A549 (cell line): ENCODE measurements at regions not wholly inside any gene's neighbourhood (a gene's known extent, or its start where the extent isn't known, plus 50 kb on each side); places are given as distances from the start of the nearest gene placed in this dataset.

ENCODE experiments used
- ATAC-seq, 2 experiments: fragments of 200-7000 bp in 1 of 2; fragments of >200 bp in 1 of 2; cut with Nextera tagmentation in 1 of 2; cut with Tn5 transposase in 1 of 2; 3 replicates each; pipeline versions ENCODE4 v1.8.0 to v1.9.1; 2018 to 2020; ENCODE audit warnings: mild to moderate bottlenecking in 1 of 2, moderate library complexity in 1 of 2
- CTCF ChIA-PET: fragments of 300-600 bp; sonication (Branson Sonifier 250); formaldehyde crosslinking; extraction: SDS; loops from one replicate; lab custom pipeline; 2021; ENCODE audit warnings: antibody characterized with exemption, inconsistent platforms; lab: Yijun Ruan, JAX
- POLR2A ChIA-PET: fragments of 350-600 bp; formaldehyde crosslinking; extraction: SDS; loops from one replicate; lab custom pipeline; 2021; ENCODE audit warnings: antibody characterized with exemption, inconsistent platforms; lab: Yijun Ruan, JAX
- DNase-seq, 2 experiments: peaks; one replicate each; pipeline versions ENCODE4 v3.0.0 to v3.0.0-alpha.2; 2011 to 2016; ENCODE audit warnings: low read depth in 1 of 2, low spot score in 1 of 2
- FAIRE-seq: peaks from 2 replicates; lab custom pipeline; 2011; peaks lifted over from hg19 to GRCh38; lab: Jason Lieb, UNC
- H3K27ac ChIP-seq, 2 experiments: fragments of >200 bp; sonication (Bioruptor Twin); formaldehyde crosslinking; 3 replicates each; pipeline ENCODE4 v1.5.1; 2016 to 2017
- H3K4me1 ChIP-seq: fragments of >200 bp; sonication (Bioruptor Twin); formaldehyde crosslinking; 3 replicates; pipeline ENCODE4 v1.6.1; 2016
- H3K4me2 ChIP-seq: fragments of >200 bp; sonication (Bioruptor Twin); formaldehyde crosslinking; 3 replicates; pipeline ENCODE4 v1.6.1; 2016
- H3K4me3 ChIP-seq: fragments of >200 bp; sonication (Bioruptor Twin); formaldehyde crosslinking; 3 replicates; pipeline ENCODE4 v1.5.1; 2016
- H3K9me3 ChIP-seq: fragments of >200 bp; sonication (Bioruptor Twin); formaldehyde crosslinking; 3 replicates; pipeline ENCODE4 v1.6.1; 2016
- ATOH8 ChIP-seq: fragments of 250-450 bp; sonication (Bioruptor Pico); IDR thresholded peaks from 2 replicates; pipeline ENCODE4 v1.5.0; 2020; ENCODE audit warnings: low read depth, mild to moderate bottlenecking, moderate library complexity
- CBX2 ChIP-seq: fragments of 200-600 bp; sonication (generic); IDR thresholded peaks from 2 replicates; pipeline ENCODE4 v1.6.1; 2016; ENCODE audit warnings: low read depth, mild to moderate bottlenecking, borderline replicate concordance
- CBX8 ChIP-seq: fragments of 200-600 bp; sonication (generic); IDR thresholded peaks from 2 replicates; pipeline ENCODE4 v1.6.1; 2016
- CHD2 ChIP-seq: fragments of 150-350 bp; IDR thresholded peaks from 2 replicates; pipeline ENCODE4 v1.6.1; 2014; ENCODE audit warnings: low read length; ENCODE audit not compliant: partially characterized antibody
- CHD4 ChIP-seq: fragments of 200-600 bp; sonication (generic); IDR thresholded peaks from 2 replicates; pipeline ENCODE4 v1.6.1; 2016; ENCODE audit warnings: antibody characterized with exemption, mild to moderate bottlenecking, borderline replicate concordance
- FOSL2 ChIP-seq, 2 experiments: fragments of 450-650 bp in 1 of 2; fragments of >200 bp in 1 of 2; sonication (Bioruptor Twin) in 1 of 2; formaldehyde crosslinking; IDR thresholded peaks; 2 replicates each; pipeline versions ENCODE4 v1.5.0 to v1.6.1; 2016 to 2020; ENCODE audit warnings: mild to moderate bottlenecking in 1 of 2, moderate library complexity in 1 of 2
- GATA3 ChIP-seq: IDR thresholded peaks from 2 replicates; pipeline ENCODE4 v1.6.1; 2012; ENCODE audit warnings: borderline replicate concordance
- HDAC2 ChIP-seq: fragments of 200-600 bp; sonication (generic); IDR thresholded peaks from 2 replicates; pipeline ENCODE4 v1.6.1; 2016
- HEYL ChIP-seq: fragments of 250-450 bp; sonication (Bioruptor Pico); IDR thresholded peaks from 2 replicates; pipeline ENCODE4 v1.8.0; 2021; ENCODE audit warnings: mild to moderate bottlenecking, moderate library complexity
- HOXB13 ChIP-seq: fragments of 250-450 bp; sonication (Bioruptor Pico); IDR thresholded peaks from 2 replicates; pipeline ENCODE4 v1.5.0; 2020; ENCODE audit warnings: low read depth, mild to moderate bottlenecking, moderate library complexity
- HOXB5 ChIP-seq: fragments of 250-450 bp; sonication (Bioruptor Pico); IDR thresholded peaks from 2 replicates; pipeline ENCODE4 v1.5.0; 2020; ENCODE audit warnings: mild to moderate bottlenecking, moderate library complexity
- JUN ChIP-seq, 2 experiments: fragments of >200 bp; sonication (Bioruptor Twin); formaldehyde crosslinking; IDR thresholded peaks; 2 replicates in 1 of 2; 3 replicates in 1 of 2; pipeline ENCODE4 v1.6.1; 2016 to 2017
- JUNB ChIP-seq: fragments of >200 bp; sonication (Bioruptor Twin); formaldehyde crosslinking; IDR thresholded peaks from 2 replicates; pipeline ENCODE4 v1.6.1; 2016
- KDM1A ChIP-seq: fragments of 200-600 bp; sonication (generic); IDR thresholded peaks from 2 replicates; pipeline ENCODE4 v1.6.1; 2016; ENCODE audit warnings: low read depth, mild to moderate bottlenecking
- KDM5A ChIP-seq: fragments of 200-600 bp; sonication (generic); IDR thresholded peaks from 2 replicates; pipeline ENCODE4 v1.6.1; 2016; ENCODE audit warnings: antibody characterized with exemption, mild to moderate bottlenecking
- MYC ChIP-seq: IDR thresholded peaks from 2 replicates; pipeline ENCODE4 v1.6.1; 2012; ENCODE audit warnings: mild to moderate bottlenecking, inconsistent platforms, low read length, improper control_type of control experiment, borderline replicate concordance
- NPAS2 ChIP-seq: fragments of 250-450 bp; sonication (Bioruptor Pico); IDR thresholded peaks from 2 replicates; pipeline ENCODE4 v1.8.0; 2022; ENCODE audit warnings: mild to moderate bottlenecking, moderate library complexity, borderline replicate concordance
- NR3C1 ChIP-seq: fragments of >200 bp; sonication (Bioruptor Twin); formaldehyde crosslinking; IDR thresholded peaks from 3 replicates; pipeline ENCODE4 v1.6.1; 2017
- POLR2A ChIP-seq: IDR thresholded peaks from 2 replicates; pipeline ENCODE4 v1.6.1; 2012; ENCODE audit warnings: mild to moderate bottlenecking, low read length
- RARB ChIP-seq: fragments of 250-450 bp; sonication (Bioruptor Pico); IDR thresholded peaks from 2 replicates; pipeline ENCODE4 v1.8.0; 2021; ENCODE audit warnings: mild to moderate bottlenecking, moderate library complexity
- SMC3 ChIP-seq: fragments of >200 bp; sonication (Bioruptor Twin); formaldehyde crosslinking; IDR thresholded peaks from 3 replicates; pipeline ENCODE4 v1.6.1; 2018; ENCODE audit warnings: inconsistent platforms
- TP53 ChIP-seq: fragments of 250-450 bp; sonication (Bioruptor Pico); IDR thresholded peaks from 2 replicates; pipeline ENCODE4 v1.5.0; 2021; ENCODE audit warnings: mild to moderate bottlenecking, moderate library complexity
- ZSCAN20 ChIP-seq: fragments of 250-450 bp; sonication (Bioruptor Pico); IDR thresholded peaks from 2 replicates; pipeline ENCODE4 v1.8.0; 2022; ENCODE audit warnings: mild to moderate bottlenecking, moderate library complexity
- WGBS: methylation state at CpG from one replicate; pipeline ENCODE4 v1.1.6; 2017; ENCODE audit errors: missing lambda C conversion rate; 5-methylcytosine and 5-hydroxymethylcytosine counted together
- TF ChIP-seq, protein P1 (sequence below): fragments of 200-600 bp; sonication (generic); IDR thresholded peaks from 2 replicates; pipeline ENCODE4 v1.6.1; 2016; ENCODE audit warnings: antibody characterized with exemption, mild to moderate bottlenecking, moderate library complexity

DNA sequence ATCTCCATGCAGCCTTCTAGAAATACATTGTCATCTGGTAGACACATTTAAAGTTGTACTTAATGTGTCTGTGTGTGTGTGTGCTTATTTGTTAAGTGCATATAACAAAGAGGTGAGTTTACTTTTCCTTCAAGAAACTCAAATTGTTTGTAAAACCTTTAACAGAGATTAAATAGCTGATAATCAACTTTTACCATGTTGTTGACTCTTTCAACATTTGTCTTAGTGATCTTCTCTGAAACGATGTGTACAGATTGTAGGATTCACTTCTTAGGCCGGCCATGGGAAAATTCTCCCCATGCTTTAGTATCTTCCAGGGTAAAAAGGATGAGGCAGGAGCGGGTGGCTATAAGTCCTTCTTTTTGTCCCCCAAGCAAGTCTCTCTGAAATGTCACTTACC lies 292.9 kb upstream of the MAF start:
- POLR2A ChIA-PET = no interaction called here
- WGBS = 81% methylated on average over 3 of the region's 3 CpGs
- CTCF ChIA-PET = no interaction called here
- Histone ChIP-seq H3K4me2 (no peak overlapping the region), H3K9me3 (no peaks in the 10 kb centered on the region), H3K4me3 (no peak overlapping the region), H3K4me1 (peaks cover 12% of the 10 kb centered on the region; the same call in 2 of the 3 replicates), H3K27ac (no peak overlapping the region)
- DNase-seq (no peak), FAIRE-seq (no peak), ATAC-seq (no peak)
- no peak for TF ChIP-seq NR3C1
- TF ChIP-seq HOXB5 (CRISPR knock-in tag) = no peak
- TF ChIP-seq POLR2A = no peak
- TF ChIP-seq RARB (CRISPR knock-in tag) = no peak
- no peak for TF ChIP-seq SMC3
- no peak for TF ChIP-seq ZSCAN20 (CRISPR knock-in tag)
- no peak for TF ChIP-seq HEYL (CRISPR knock-in tag)
- no peak for TF ChIP-seq CBX8
- no peak for TF ChIP-seq TP53
- no peak for TF ChIP-seq HDAC2
- no peak for TF ChIP-seq CHD2
- no peak for TF ChIP-seq KDM5A
- TF ChIP-seq JUNB = no peak

- DNase-seq = no peak
- no peak for FAIRE-seq
- ATAC-seq = no peak
- Histone ChIP-seq H3K27ac (no peak overlapping the region), H3K4me3 (no peak overlapping the region), H3K4me1 (0 out of 3 replicates have a peak, but pooled peaks cover 1% of the 10 kb centered on the region), H3K9me3 (no peaks in the 10 kb centered on the region), H3K4me2 (no peak overlapping the region)
- TF ChIP-seq NPAS2 (CRISPR knock-in tag) (no peak), CHD4 (no peak), HOXB13 (CRISPR knock-in tag) (no peak), CBX8 (no peak), JUN (IDR thresholded peaks at IDR 0.05) (no peak), KDM1A (no peak), GATA3 (no peak), JUNB (no peak), CBX2 (no peak), ATOH8 (no peak)
- TF ChIP-seq, protein P1, sequence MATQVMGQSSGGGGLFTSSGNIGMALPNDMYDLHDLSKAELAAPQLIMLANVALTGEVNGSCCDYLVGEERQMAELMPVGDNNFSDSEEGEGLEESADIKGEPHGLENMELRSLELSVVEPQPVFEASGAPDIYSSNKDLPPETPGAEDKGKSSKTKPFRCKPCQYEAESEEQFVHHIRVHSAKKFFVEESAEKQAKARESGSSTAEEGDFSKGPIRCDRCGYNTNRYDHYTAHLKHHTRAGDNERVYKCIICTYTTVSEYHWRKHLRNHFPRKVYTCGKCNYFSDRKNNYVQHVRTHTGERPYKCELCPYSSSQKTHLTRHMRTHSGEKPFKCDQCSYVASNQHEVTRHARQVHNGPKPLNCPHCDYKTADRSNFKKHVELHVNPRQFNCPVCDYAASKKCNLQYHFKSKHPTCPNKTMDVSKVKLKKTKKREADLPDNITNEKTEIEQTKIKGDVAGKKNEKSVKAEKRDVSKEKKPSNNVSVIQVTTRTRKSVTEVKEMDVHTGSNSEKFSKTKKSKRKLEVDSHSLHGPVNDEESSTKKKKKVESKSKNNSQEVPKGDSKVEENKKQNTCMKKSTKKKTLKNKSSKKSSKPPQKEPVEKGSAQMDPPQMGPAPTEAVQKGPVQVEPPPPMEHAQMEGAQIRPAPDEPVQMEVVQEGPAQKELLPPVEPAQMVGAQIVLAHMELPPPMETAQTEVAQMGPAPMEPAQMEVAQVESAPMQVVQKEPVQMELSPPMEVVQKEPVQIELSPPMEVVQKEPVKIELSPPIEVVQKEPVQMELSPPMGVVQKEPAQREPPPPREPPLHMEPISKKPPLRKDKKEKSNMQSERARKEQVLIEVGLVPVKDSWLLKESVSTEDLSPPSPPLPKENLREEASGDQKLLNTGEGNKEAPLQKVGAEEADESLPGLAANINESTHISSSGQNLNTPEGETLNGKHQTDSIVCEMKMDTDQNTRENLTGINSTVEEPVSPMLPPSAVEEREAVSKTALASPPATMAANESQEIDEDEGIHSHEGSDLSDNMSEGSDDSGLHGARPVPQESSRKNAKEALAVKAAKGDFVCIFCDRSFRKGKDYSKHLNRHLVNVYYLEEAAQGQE = no peak
- ChIA-PET POLR2A (no interaction called here), CTCF (no interaction called here)
- 67% methylated on average over 3 of the region's 3 CpGs for WGBS
Observed at GRCh38 chr16:79892278-79892677, 291.7 kb upstream of the MAF start.

DNA sequence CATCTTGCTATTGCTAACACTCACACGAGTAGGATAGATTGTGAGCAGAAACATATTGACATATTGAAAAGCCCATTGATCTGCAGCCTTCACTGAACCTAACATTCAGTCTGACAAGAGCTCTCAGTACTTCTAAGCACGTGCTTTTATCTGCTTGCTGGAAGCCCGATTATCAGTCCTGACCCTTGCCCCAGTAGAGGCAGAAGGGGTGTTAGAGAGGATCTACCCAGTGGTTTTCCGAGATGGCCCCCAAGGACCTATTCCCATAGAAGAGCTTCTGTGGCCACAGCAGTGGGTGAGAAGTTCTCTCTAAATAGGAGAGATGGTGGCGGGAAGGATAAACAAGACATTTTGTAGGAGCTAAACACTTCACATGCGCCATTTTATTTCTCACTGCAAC lies 290.9 kb upstream of the MAF start:
- ATAC-seq (no peak), FAIRE-seq (no peak)
- POLR2A ChIA-PET = no interaction called here

More for the DNA sequence above, 290.9 kb upstream of the MAF start:
- WGBS = 72% methylated on average over 6 of the region's 6 CpGs
- TF ChIP-seq MYC (no peak), FOSL2 (IDR thresholded peaks at IDR 0.05) (no peak), FOSL2 (CRISPR knock-in tag; IDR thresholded peaks at IDR 0.05) (no peak)
- TF ChIP-seq, protein P1 = no peak
- H3K4me1 ChIP-seq = no peaks in the 10 kb centered on the region
- no peak overlapping the region for H3K27ac ChIP-seq
- no peaks in the 10 kb centered on the region for H3K9me3 ChIP-seq
- H3K4me2 ChIP-seq = no peak overlapping the region
- CTCF ChIA-PET = no interaction called here
- H3K4me3 ChIP-seq = no peak overlapping the region
- DNase-seq = no peak
